Activated B cell treated with CpG ODN at 0.5 μM for 24 hours (primary cell): ENCODE measurements at regions not wholly inside any gene's neighbourhood (a gene's known extent, or its start where the extent isn't known, plus 50 kb on each side); places are given as distances from the start of the nearest gene placed in this dataset.

Experiments used
- ATAC-seq: fragments of 200-7000 bp; cut with Tn5 transposase; one replicate; pipeline ENCODE4 v1.10.0; 2021; ENCODE audit warnings: low read depth, mild to moderate bottlenecking, moderate library complexity
- CTCF ChIA-PET: fragments of 350-600 bp; sonication (Branson Sonifier 250); formaldehyde crosslinking; loops from one replicate; lab custom pipeline; 2021; ENCODE audit warnings: antibody characterized with exemption; lab: Charles Lee
- POLR2A ChIA-PET: fragments of 350-600 bp; sonication (Branson Sonifier 250); formaldehyde crosslinking; loops from one replicate; lab custom pipeline; 2021; ENCODE audit warnings: antibody characterized with exemption; lab: Charles Lee
- DNase-seq: peaks from one replicate; pipeline ENCODE4 v3.0.0; 2022
- H3K27ac Mint-ChIP-seq: one replicate; pipeline ENCODE4 v1.8.0; 2020; ENCODE audit warnings: mixed read lengths
- H3K27me3 Mint-ChIP-seq: one replicate; pipeline ENCODE4 v1.8.0; 2021; ENCODE audit warnings: mixed read lengths
- H3K36me3 Mint-ChIP-seq: one replicate; pipeline ENCODE4 v1.8.0; 2021; ENCODE audit warnings: low read depth, mixed read lengths
- H3K4me1 Mint-ChIP-seq: one replicate; pipeline ENCODE4 v1.8.0; 2021; ENCODE audit warnings: mixed read lengths
- H3K4me3 Mint-ChIP-seq: one replicate; pipeline ENCODE4 v1.8.0; 2020; ENCODE audit warnings: mild to moderate bottlenecking, mixed read lengths
- H3K9me3 Mint-ChIP-seq: one replicate; pipeline ENCODE4 v1.8.0; 2020; ENCODE audit warnings: mixed read lengths
- intact Hi-C: fragments of 100-400 bp; cut with micrococcal nuclease; formaldehyde crosslinking; loops from one replicate; pipeline ENCODE4 v1.15.1; 2024
- TF ChIP-seq, protein P1 (sequence below): fragments of 200-600 bp; IDR thresholded peaks from one replicate; pipeline ENCODE4 v1.8.0; 2022; ENCODE audit warnings: antibody characterized with exemption, mild to moderate bottlenecking

DNA sequence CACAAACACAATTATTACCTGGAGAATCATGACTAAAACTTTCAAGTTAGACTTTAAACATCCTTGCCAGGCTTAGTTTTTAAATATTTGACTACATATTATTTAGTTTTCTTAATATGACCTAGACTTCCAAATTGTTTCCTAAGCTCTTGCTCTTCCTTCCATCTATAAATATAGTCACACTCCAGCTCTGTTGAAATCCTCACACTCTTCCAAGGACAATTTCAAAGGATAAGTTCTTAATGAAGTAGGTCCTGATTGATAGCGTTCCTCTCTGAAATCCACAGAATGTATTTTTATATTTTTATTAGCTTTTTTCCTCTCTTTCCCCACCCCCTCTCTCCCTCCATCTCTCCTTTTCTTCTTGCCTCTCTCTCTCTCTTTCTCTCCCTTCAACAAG, 1074.1 kb upstream of the PCDH20 start:
- ChIA-PET CTCF (no interaction called here), POLR2A (no interaction called here)
- H3K36me3 Mint-ChIP-seq, result no peaks in the 10 kb centered on the region
- no peaks in the 10 kb centered on the region for H3K4me1 Mint-ChIP-seq
- intact Hi-C loops, result no loop called here
- no peak for DNase-seq
- peaks cover 3% of the 10 kb centered on the region for H3K9me3 Mint-ChIP-seq
- TF ChIP-seq, protein P1, sequence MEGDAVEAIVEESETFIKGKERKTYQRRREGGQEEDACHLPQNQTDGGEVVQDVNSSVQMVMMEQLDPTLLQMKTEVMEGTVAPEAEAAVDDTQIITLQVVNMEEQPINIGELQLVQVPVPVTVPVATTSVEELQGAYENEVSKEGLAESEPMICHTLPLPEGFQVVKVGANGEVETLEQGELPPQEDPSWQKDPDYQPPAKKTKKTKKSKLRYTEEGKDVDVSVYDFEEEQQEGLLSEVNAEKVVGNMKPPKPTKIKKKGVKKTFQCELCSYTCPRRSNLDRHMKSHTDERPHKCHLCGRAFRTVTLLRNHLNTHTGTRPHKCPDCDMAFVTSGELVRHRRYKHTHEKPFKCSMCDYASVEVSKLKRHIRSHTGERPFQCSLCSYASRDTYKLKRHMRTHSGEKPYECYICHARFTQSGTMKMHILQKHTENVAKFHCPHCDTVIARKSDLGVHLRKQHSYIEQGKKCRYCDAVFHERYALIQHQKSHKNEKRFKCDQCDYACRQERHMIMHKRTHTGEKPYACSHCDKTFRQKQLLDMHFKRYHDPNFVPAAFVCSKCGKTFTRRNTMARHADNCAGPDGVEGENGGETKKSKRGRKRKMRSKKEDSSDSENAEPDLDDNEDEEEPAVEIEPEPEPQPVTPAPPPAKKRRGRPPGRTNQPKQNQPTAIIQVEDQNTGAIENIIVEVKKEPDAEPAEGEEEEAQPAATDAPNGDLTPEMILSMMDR, result no peak
- H3K4me3 Mint-ChIP-seq, result no peak overlapping the region
- no peaks in the 10 kb centered on the region for H3K27me3 Mint-ChIP-seq
- H3K27ac Mint-ChIP-seq, result no peak overlapping the region
- no peak for ATAC-seq

DNA sequence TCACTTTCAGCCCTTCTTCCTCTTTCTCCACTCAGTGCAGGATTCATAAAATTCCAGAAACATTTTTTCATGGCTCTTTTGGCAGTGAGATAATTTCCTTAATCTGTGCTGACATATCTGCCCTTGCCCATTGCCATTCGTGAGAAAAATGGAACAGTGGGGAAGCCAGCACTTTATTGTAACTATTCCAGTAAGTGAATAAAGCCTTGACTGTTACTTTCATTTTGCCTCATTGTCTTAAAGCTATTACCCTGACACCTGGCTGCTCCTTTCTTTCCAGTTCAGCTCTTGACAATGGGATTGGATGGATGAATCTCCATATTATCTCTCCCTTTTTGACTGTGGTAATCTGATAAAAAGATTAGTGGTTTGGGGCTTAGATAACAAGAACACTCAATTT, 1068.1 kb upstream of the PCDH20 start:
- DNase-seq (no peak), ATAC-seq (no peak)
- Mint-ChIP-seq H3K4me1 (no peaks in the 10 kb centered on the region), H3K27ac (no peak overlapping the region), H3K27me3 (no peaks in the 10 kb centered on the region), H3K9me3 (peaks cover 14% of the 10 kb centered on the region), H3K4me3 (no peak overlapping the region), H3K36me3 (no peaks in the 10 kb centered on the region)
- POLR2A ChIA-PET, result no interaction called here
- CTCF ChIA-PET, result no interaction called here
- TF ChIP-seq, protein P1, result no peak
- intact Hi-C loops, result no loop called here

DNA sequence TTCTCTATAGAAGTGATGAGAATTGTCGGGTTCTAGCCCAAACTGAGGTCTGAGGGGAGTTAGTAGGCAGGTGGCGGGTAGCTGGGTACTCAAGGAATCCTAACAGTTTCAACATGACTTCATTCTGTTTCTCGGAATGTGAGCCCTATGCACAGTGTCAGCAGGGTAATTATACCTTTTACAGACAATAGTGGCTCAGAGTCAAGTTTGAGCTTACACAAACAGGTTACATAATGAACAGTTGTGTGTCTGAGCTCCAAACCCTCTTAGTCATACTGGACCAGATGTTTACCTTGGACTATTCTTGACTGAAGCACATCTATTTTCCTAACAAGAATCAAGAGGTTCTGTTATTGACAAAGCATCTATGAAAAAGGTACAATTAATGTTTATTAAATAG, 1066.7 kb upstream of the PCDH20 start:
- peaks cover 14% of the 10 kb centered on the region for H3K9me3 Mint-ChIP-seq
- ATAC-seq (no peak), DNase-seq (no peak)
- TF ChIP-seq, protein P1, result no peak
- no peaks in the 10 kb centered on the region for H3K36me3 Mint-ChIP-seq
- intact Hi-C loops, result no loop called here
- no peaks in the 10 kb centered on the region for H3K4me1 Mint-ChIP-seq
- ChIA-PET CTCF (no interaction called here), POLR2A (no interaction called here)
- H3K27me3 Mint-ChIP-seq, result no peaks in the 10 kb centered on the region
- H3K27ac Mint-ChIP-seq, result no peak overlapping the region
- H3K4me3 Mint-ChIP-seq, result no peak overlapping the region

DNA sequence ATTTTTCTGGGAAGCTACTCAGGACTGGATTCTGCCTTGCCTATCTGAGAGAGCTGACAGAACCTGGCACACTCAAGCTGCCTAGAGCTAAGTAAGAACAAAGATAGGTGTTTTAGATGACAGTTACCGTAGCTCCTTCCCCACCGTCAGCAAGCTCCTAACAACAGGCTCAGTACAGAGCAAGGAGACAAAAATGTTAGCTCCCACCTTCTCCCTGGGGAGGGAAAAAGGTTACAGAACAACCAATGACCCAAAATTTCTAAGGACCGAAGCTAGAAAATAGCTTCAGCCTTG, 1058.2 kb upstream of the PCDH20 start:
- POLR2A ChIA-PET, result no interaction called here
- CTCF ChIA-PET, result no interaction called here
- Mint-ChIP-seq H3K27me3 (no peaks in the 10 kb centered on the region), H3K4me1 (no peaks in the 10 kb centered on the region), H3K36me3 (no peaks in the 10 kb centered on the region), H3K27ac (no peak overlapping the region), H3K4me3 (no peak overlapping the region), H3K9me3 (peaks cover 7% of the 10 kb centered on the region)
- TF ChIP-seq, protein P1, result no peak
- ATAC-seq, result no peak
- DNase-seq, result no peak
- intact Hi-C loops, result no loop called here

DNA sequence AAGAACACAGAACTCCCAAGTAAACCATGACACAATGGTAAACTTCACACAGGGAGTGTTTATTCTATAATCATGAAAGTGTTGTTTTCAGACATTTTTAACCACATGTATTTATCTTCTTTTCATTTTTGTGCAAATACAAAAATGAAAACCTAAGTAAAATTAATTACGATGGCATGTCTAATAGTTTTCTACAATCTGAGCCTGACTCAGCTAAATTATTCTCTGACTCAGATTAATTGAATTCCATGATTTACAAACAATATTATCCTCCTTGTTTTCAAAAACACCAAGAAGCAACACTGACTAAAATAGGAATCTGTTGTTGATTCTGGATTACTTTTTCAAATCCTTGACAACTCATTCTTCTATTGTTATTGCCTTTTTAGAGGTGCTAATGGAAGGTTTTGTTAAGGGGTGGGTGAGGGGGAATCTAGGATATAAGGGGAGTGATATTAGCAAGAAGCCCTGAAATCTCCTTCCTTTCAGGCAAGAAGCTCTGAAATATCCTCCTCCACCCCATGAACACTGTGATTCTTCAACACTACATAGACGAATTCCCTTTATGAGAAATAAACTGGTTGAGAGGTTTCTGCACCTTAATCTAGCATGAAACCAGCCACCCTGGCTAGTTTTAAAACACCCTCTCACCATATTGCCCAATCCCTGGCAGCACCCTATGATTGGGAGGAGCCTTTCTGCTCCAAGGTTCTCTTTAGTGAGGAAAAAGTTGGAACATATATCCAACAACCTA, 1057.7 kb upstream of the PCDH20 start:
- Mint-ChIP-seq H3K4me1 (no peaks in the 10 kb centered on the region), H3K27me3 (no peaks in the 10 kb centered on the region), H3K27ac (no peak overlapping the region), H3K9me3 (peaks cover 7% of the 10 kb centered on the region), H3K4me3 (no peak overlapping the region), H3K36me3 (no peaks in the 10 kb centered on the region)
- TF ChIP-seq, protein P1, result no peak
- intact Hi-C loops, result no loop called here
- DNase-seq (no peak), ATAC-seq (no peak)
- POLR2A ChIA-PET, result no interaction called here
- CTCF ChIA-PET, result no interaction called here
